Trophoblast cell (in vitro differentiated cells and primary cell): ENCODE measurements at regions not wholly inside any gene's neighbourhood (a gene's known extent, or its start where the extent isn't known, plus 50 kb on each side); places are given as distances from the start of the nearest gene placed in this dataset.

Experiments used
- DNase-seq, 2 donors: peaks; one replicate each; pipeline ENCODE4 v3.0.0-alpha.2; 2016
- H2AFZ ChIP-seq: 2 replicates; pipeline ENCODE4 v1.6.1; 2013; ENCODE audit warnings: low read length, moderate library complexity, mild to moderate bottlenecking; ENCODE audit not compliant: insufficient read depth, poor library complexity
- H2AK5ac ChIP-seq: 2 replicates; pipeline ENCODE4 v1.6.1; 2013; ENCODE audit warnings: mild to moderate bottlenecking, low read length
- H2BK120ac ChIP-seq: 2 replicates; pipeline ENCODE4 v1.6.1; 2013; ENCODE audit warnings: low read length, mild to moderate bottlenecking, moderate library complexity; ENCODE audit not compliant: insufficient read depth, poor library complexity
- H2BK12ac ChIP-seq: 2 replicates; pipeline ENCODE4 v1.6.1; 2013; ENCODE audit warnings: mild to moderate bottlenecking, low read length, moderate library complexity
- H2BK5ac ChIP-seq: 2 replicates; pipeline ENCODE4 v1.6.1; 2013; ENCODE audit warnings: low read length, low read depth, moderate library complexity, mild to moderate bottlenecking; ENCODE audit not compliant: poor library complexity
- H3K14ac ChIP-seq: 2 replicates; pipeline ENCODE4 v1.6.1; 2013; ENCODE audit warnings: mild to moderate bottlenecking, low read length
- H3K18ac ChIP-seq: 2 replicates; pipeline ENCODE4 v1.6.1; 2013; ENCODE audit warnings: mild to moderate bottlenecking, low read length
- H3K23ac ChIP-seq: 2 replicates; pipeline ENCODE4 v1.6.1; 2013; ENCODE audit warnings: low read length
- H3K27ac ChIP-seq: 2 replicates; pipeline ENCODE4 v1.5.1; 2013; ENCODE audit warnings: low read depth, mild to moderate bottlenecking, inconsistent platforms, low read length, moderate library complexity
- H3K27me3 ChIP-seq: 2 replicates; pipeline ENCODE4 v1.6.1; 2013; ENCODE audit warnings: inconsistent platforms, mild to moderate bottlenecking, low read length, moderate library complexity; ENCODE audit not compliant: insufficient read depth
- H3K36me3 ChIP-seq, 2 experiments: 1 replicate in 1 of 2; 2 replicates in 1 of 2; pipeline ENCODE4 v1.6.1; 2013; ENCODE audit warnings: low read length in 2 of 2, mild to moderate bottlenecking in 2 of 2, moderate library complexity in 1 of 2; ENCODE audit not compliant: insufficient read depth in 2 of 2, control insufficient read depth in 1 of 2
- H3K4ac ChIP-seq: 2 replicates; pipeline ENCODE4 v1.6.1; 2013; ENCODE audit warnings: low read depth, mild to moderate bottlenecking, low read length, moderate library complexity
- H3K4me1 ChIP-seq, 2 experiments: 1 replicate in 1 of 2; 2 replicates in 1 of 2; pipeline ENCODE4 v1.6.1; 2013; ENCODE audit warnings: low read length in 2 of 2, mild to moderate bottlenecking in 2 of 2, moderate library complexity in 1 of 2; ENCODE audit not compliant: insufficient read depth in 2 of 2, control insufficient read depth in 1 of 2
- H3K4me2 ChIP-seq: 2 replicates; pipeline ENCODE4 v1.6.1; 2013; ENCODE audit warnings: inconsistent platforms, mild to moderate bottlenecking, low read length, moderate library complexity
- H3K4me3 ChIP-seq: 2 replicates; pipeline ENCODE4 v1.5.1; 2013; ENCODE audit warnings: mild to moderate bottlenecking, low read depth, low read length, inconsistent platforms
- H3K79me1 ChIP-seq: one replicate; pipeline ENCODE4 v1.6.1; 2013; ENCODE audit warnings: low read length
- H3K79me2 ChIP-seq: 2 replicates; pipeline ENCODE4 v1.6.1; 2013; ENCODE audit warnings: low read length, mild to moderate bottlenecking; ENCODE audit not compliant: control insufficient read depth, insufficient read depth, poor library complexity
- H3K9ac ChIP-seq: 2 replicates; pipeline ENCODE4 v1.6.1; 2013; ENCODE audit warnings: mild to moderate bottlenecking, low read length
- H3K9me3 ChIP-seq: 2 replicates; pipeline ENCODE4 v1.6.1; 2013; ENCODE audit warnings: low read depth, mild to moderate bottlenecking, control low read depth, inconsistent platforms, low read length; ENCODE audit not compliant: insufficient read depth
- H4K12ac ChIP-seq: 2 replicates; pipeline ENCODE4 v1.6.1; 2013; ENCODE audit warnings: low read depth, mild to moderate bottlenecking, low read length, moderate library complexity
- H4K8ac ChIP-seq: 2 replicates; pipeline ENCODE4 v1.6.1; 2013; ENCODE audit warnings: low read depth, mild to moderate bottlenecking, low read length, moderate library complexity
- H4K91ac ChIP-seq: one replicate; pipeline ENCODE4 v1.6.1; 2013; ENCODE audit warnings: low read depth, mild to moderate bottlenecking, low read length, moderate library complexity
- whole genome bisulfite sequencing: extraction: QIAGEN DNeasy Blood & Tissue Kit; methylation state at CpG from one replicate; pipeline ENCODE4 v1.1.7; 2013; ENCODE audit warnings: missing lambda C conversion rate; ENCODE audit not compliant: insufficient read length, insufficient coverage; ENCODE audit errors: extremely low coverage; 5-methylcytosine and 5-hydroxymethylcytosine counted together

GRCh38 chr3:137509354-137510045 lies 254.6 kb upstream of the SOX14 start:
- H4K8ac ChIP-seq: no peak overlapping the region
- H3K4me3 ChIP-seq: no peak overlapping the region
- no peak overlapping the region for H2BK12ac ChIP-seq
- no peaks in the 10 kb centered on the region for H3K79me2 ChIP-seq
- no peak overlapping the region for H3K23ac ChIP-seq
- H2AFZ ChIP-seq: no peak overlapping the region
- H3K36me3 ChIP-seq: no peaks in the 10 kb centered on the region
- no peaks in the 10 kb centered on the region for H3K9me3 ChIP-seq
- no peak overlapping the region for H3K4me2 ChIP-seq
- no peak overlapping the region for H2AK5ac ChIP-seq
- H3K14ac ChIP-seq: no peak overlapping the region
- no peak overlapping the region for H3K9ac ChIP-seq
- no peak overlapping the region for H3K18ac ChIP-seq
- no peak overlapping the region for H2BK120ac ChIP-seq
- no peaks in the 10 kb centered on the region for H3K79me1 ChIP-seq
- H4K12ac ChIP-seq: no peak overlapping the region
- DNase-seq: no peak
- no peak overlapping the region for H3K4ac ChIP-seq
- H3K27ac ChIP-seq: no peak overlapping the region
- H2BK5ac ChIP-seq: no peak overlapping the region
- no peak overlapping the region for H4K91ac ChIP-seq
- WGBS: no CpG with 5 or more reads among the region's 29 CpGs
- H3K4me1 ChIP-seq: no peaks in the 10 kb centered on the region
- no peaks in the 10 kb centered on the region for H3K27me3 ChIP-seq

GRCh38 chr3:137511655-137512054 lies 252.5 kb upstream of the SOX14 start:
- DNase-seq: no peak
- H3K14ac ChIP-seq: no peak overlapping the region
- H3K27ac ChIP-seq: no peak overlapping the region
- no peak overlapping the region for H3K23ac ChIP-seq
- H3K27me3 ChIP-seq: no peaks in the 10 kb centered on the region
- no peak overlapping the region for H4K91ac ChIP-seq
- H3K4ac ChIP-seq: no peak overlapping the region
- no peak overlapping the region for H3K4me3 ChIP-seq
- H2BK120ac ChIP-seq: no peak overlapping the region
- H3K36me3 ChIP-seq: no peaks in the 10 kb centered on the region
- H4K12ac ChIP-seq: no peak overlapping the region
- H3K9me3 ChIP-seq: no peaks in the 10 kb centered on the region
- H2BK12ac ChIP-seq: no peak overlapping the region
- H3K4me1 ChIP-seq: no peaks in the 10 kb centered on the region
- H2BK5ac ChIP-seq: no peak overlapping the region
- H4K8ac ChIP-seq: no peak overlapping the region
- H3K4me2 ChIP-seq: no peak overlapping the region
- H3K18ac ChIP-seq: no peak overlapping the region
- no peaks in the 10 kb centered on the region for H3K79me1 ChIP-seq
- no peak overlapping the region for H2AK5ac ChIP-seq
- no peaks in the 10 kb centered on the region for H3K79me2 ChIP-seq
- no peak overlapping the region for H3K9ac ChIP-seq
- no CpG with 5 or more reads among the region's 1 CpG for WGBS
- H2AFZ ChIP-seq: no peak overlapping the region

GRCh38 chr3:137514853-137515252 lies 249.3 kb upstream of the SOX14 start:
- Histone ChIP-seq H3K18ac (no peak overlapping the region), H4K91ac (no peak overlapping the region), H3K4me3 (no peak overlapping the region), H2BK5ac (no peak overlapping the region), H3K14ac (no peak overlapping the region), H3K4me1 (no peaks in the 10 kb centered on the region), H3K27ac (no peak overlapping the region), H3K9me3 (no peaks in the 10 kb centered on the region), H3K36me3 (no peaks in the 10 kb centered on the region), H4K12ac (no peak overlapping the region), H3K4me2 (no peak overlapping the region), H2AK5ac (no peak overlapping the region), H3K9ac (no peak overlapping the region), H3K79me2 (no peaks in the 10 kb centered on the region), H3K4ac (no peak overlapping the region), H3K27me3 (no peaks in the 10 kb centered on the region), H2BK120ac (no peak overlapping the region), H3K23ac (no peak overlapping the region), H4K8ac (no peak overlapping the region), H2BK12ac (no peak overlapping the region), H2AFZ (no peak overlapping the region), H3K79me1 (no peaks in the 10 kb centered on the region)
- DNase-seq: no peak
- no CpG with 5 or more reads among the region's 2 CpGs for WGBS

GRCh38 chr3:137519602-137520001 lies 244.5 kb upstream of the SOX14 start:
- no peak overlapping the region for H3K4me3 ChIP-seq
- H3K4me1 ChIP-seq: no peaks in the 10 kb centered on the region
- H2BK5ac ChIP-seq: no peak overlapping the region
- no peak overlapping the region for H3K23ac ChIP-seq
- no peak overlapping the region for H2BK12ac ChIP-seq
- no peaks in the 10 kb centered on the region for H3K79me2 ChIP-seq
- peak in 1 of 2 donors; percentile 1 for DNase-seq
- no peak overlapping the region for H4K8ac ChIP-seq
- no peaks in the 10 kb centered on the region for H3K9me3 ChIP-seq
- H3K79me1 ChIP-seq: no peaks in the 10 kb centered on the region
- no peak overlapping the region for H3K14ac ChIP-seq
- no peak overlapping the region for H2AK5ac ChIP-seq
- no peak overlapping the region for H3K4me2 ChIP-seq
- no peak overlapping the region for H4K12ac ChIP-seq
- H3K36me3 ChIP-seq: no peaks in the 10 kb centered on the region
- WGBS: no CpG with 5 or more reads among the region's 5 CpGs
- H4K91ac ChIP-seq: no peak overlapping the region
- H3K9ac ChIP-seq: no peak overlapping the region
- H3K27me3 ChIP-seq: no peaks in the 10 kb centered on the region
- no peak overlapping the region for H3K4ac ChIP-seq
- H3K18ac ChIP-seq: no peak overlapping the region
- H2AFZ ChIP-seq: no peak overlapping the region
- no peak overlapping the region for H3K27ac ChIP-seq
- H2BK120ac ChIP-seq: no peak overlapping the region
